ENCODE measurements at regions not wholly inside any gene's neighbourhood (a gene's known extent, or its start where the extent isn't known, plus 50 kb on each side); places are given as distances from the start of the nearest gene placed in this dataset.
A peak's percentile ranks its signal among the peaks of the same experiment; 100 is the strongest.
"Not testable (repeated sequence)": the region's sequence is repeated elsewhere in the genome, so short reads cannot be mapped to it uniquely, and the experiment has no call there.

DNA sequence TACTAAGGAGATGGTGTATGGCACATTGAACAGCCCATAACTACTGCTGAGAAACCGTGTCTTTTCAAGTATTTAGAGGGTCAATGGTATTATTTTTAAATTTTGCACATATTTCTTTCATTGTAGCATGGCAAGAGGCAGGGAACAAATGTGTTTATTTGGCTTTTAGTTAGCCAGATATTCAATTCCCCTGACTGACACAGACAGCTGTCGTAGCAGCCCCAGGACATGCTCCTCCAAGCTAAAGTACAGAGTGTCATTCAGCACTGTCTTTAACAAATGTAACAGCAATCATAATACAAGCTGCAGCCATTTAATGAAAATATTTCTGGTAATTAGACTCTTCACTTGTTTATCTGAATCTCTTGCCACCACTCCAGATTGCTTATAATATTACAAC is 687.1 kb downstream of the KLHL13 start:
- Histone ChIP-seq H3K9me3 (no peaks in the 10 kb centered on the region), H3K36me3 (ENCODE audit: low read depth) (no peaks in the 10 kb centered on the region), H3K4me1 (ENCODE audit: low read depth) (no peaks in the 10 kb centered on the region), H3K4me3 (no peak overlapping the region)
- TF ChIP-seq, protein P1, sequence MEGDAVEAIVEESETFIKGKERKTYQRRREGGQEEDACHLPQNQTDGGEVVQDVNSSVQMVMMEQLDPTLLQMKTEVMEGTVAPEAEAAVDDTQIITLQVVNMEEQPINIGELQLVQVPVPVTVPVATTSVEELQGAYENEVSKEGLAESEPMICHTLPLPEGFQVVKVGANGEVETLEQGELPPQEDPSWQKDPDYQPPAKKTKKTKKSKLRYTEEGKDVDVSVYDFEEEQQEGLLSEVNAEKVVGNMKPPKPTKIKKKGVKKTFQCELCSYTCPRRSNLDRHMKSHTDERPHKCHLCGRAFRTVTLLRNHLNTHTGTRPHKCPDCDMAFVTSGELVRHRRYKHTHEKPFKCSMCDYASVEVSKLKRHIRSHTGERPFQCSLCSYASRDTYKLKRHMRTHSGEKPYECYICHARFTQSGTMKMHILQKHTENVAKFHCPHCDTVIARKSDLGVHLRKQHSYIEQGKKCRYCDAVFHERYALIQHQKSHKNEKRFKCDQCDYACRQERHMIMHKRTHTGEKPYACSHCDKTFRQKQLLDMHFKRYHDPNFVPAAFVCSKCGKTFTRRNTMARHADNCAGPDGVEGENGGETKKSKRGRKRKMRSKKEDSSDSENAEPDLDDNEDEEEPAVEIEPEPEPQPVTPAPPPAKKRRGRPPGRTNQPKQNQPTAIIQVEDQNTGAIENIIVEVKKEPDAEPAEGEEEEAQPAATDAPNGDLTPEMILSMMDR (IDR thresholded peaks at IDR 0.05) = no peak
- intact Hi-C loops (cut with DNase I, micrococcal nuclease) = no loop called here
- no peak for ATAC-seq
- DNase-seq = no peak

DNA sequence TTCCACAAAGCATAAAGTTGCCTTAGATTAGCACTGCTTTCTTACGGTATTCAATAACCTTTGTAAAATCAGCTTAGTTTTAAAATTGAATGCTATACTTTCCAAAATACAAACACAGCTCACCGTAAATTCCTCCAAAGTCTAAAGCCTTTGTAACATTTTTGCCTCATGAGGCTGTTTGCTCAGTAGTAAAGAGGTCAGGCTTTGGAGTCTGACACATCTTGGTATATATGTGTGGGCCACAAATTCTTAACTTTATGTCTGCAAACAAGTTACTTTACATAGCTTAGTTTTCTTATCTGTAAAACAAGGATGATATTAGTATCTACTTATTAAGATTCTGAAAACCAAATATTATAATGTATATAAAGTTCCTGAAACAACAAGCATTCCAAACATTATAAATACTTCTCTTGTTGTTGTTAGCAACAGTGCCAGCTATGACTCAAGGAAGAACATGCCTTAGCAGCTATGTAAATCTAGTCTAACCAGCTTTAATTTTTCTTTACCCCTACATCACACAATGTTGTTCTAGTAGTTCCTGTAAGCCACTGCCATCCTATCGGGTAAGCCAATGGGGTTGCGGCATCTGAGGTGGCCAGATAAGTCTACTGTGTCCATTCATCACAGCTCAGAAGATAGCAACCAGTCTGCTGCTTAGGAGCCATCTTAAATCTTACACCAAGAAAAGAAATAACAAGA is 709.0 kb downstream of the KLHL13 start:
- no peaks in the 10 kb centered on the region for H3K9me3 ChIP-seq
- no peak overlapping the region for H3K4me3 ChIP-seq
- TF ChIP-seq, protein P1 (IDR thresholded peaks at IDR 0.05) = no peak
- H3K4me1 ChIP-seq (ENCODE audit: low read depth) = no peaks in the 10 kb centered on the region
- intact Hi-C loops (cut with DNase I, micrococcal nuclease) = no loop called here
- no peak for DNase-seq
- no peak for ATAC-seq
- no peaks in the 10 kb centered on the region for H3K36me3 ChIP-seq (ENCODE audit: low read depth)

DNA sequence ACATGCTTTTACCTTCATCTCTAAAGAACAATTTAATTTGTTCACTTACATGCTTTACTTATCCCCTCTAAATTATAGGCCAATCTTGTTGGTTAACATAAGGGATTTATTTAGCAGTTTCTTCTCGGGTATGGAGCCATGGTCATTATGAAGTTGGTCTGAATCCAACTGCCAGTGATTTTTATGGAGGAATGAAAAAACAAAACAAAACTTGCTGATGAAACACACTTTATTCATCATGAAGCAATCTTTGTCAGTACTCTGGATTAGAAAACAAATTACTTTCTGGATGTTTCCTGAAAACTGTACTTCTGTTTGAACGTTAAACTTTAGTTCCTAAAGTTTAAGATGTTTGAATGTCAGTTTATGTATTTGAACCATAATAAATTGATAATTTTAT is 715.8 kb downstream of the KLHL13 start:
- Histone ChIP-seq H3K9me3 (no peaks in the 10 kb centered on the region), H3K4me1 (ENCODE audit: low read depth) (no peaks in the 10 kb centered on the region), H3K4me3 (no peak overlapping the region), H3K36me3 (ENCODE audit: low read depth) (no peaks in the 10 kb centered on the region)
- ATAC-seq (no peak), DNase-seq (no peak)
- TF ChIP-seq, protein P1 (IDR thresholded peaks at IDR 0.05) = no peak
- intact Hi-C loops (cut with DNase I, micrococcal nuclease) = no loop called here

DNA sequence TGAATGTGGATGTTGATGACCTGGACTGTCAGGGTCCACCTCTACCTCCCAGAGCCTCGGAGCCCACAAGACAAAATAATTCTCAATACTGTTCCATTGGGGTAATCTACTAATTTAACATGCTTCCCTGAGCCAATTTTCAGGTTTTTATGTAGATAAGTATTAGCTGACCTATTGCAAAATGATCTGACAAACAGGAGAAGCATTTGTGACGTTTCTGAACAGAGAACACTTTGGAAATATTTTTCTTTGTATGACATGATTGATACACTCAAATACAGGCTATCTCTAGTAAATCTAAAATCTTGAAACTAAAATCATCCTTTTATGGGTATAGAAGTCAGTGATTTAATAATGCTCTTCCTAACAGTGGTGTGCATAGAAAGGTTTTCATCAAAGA is 716.6 kb downstream of the KLHL13 start:
- no peak overlapping the region for H3K4me3 ChIP-seq
- intact Hi-C loops (cut with DNase I, micrococcal nuclease) = no loop called here
- no peaks in the 10 kb centered on the region for H3K36me3 ChIP-seq (ENCODE audit: low read depth)
- ATAC-seq (no peak), DNase-seq (no peak)
- TF ChIP-seq, protein P1 (IDR thresholded peaks at IDR 0.05) = no peak
- no peaks in the 10 kb centered on the region for H3K4me1 ChIP-seq (ENCODE audit: low read depth)
- no peaks in the 10 kb centered on the region for H3K9me3 ChIP-seq

DNA sequence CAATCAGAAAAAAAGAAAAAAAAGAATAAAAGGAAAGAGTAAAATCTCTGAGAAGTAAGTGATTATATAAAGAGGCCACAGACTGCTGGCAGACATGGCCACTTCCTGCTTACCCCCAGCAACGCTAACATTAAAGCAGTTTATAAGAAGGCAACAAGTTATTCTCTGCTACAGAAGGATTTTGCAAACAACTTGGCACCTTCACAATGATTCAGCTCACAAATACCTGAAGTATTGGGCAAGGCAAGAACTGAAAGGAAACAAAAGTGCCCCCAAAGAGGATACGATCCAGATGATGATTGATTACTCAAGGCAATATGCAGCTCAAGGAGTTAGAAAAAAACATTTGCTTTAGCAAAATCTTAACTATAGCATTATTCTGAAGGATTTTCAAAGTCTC is 718.8 kb downstream of the KLHL13 start:
- ATAC-seq = no peak
- intact Hi-C loops (cut with DNase I, micrococcal nuclease) = no loop called here
- H3K4me1 ChIP-seq (ENCODE audit: low read depth) = no peaks in the 10 kb centered on the region
- H3K4me3 ChIP-seq = no peak overlapping the region
- TF ChIP-seq, protein P1 (IDR thresholded peaks at IDR 0.05) = no peak
- no peak for DNase-seq
- no peaks in the 10 kb centered on the region for H3K9me3 ChIP-seq
- no peaks in the 10 kb centered on the region for H3K36me3 ChIP-seq (ENCODE audit: low read depth)

DNA sequence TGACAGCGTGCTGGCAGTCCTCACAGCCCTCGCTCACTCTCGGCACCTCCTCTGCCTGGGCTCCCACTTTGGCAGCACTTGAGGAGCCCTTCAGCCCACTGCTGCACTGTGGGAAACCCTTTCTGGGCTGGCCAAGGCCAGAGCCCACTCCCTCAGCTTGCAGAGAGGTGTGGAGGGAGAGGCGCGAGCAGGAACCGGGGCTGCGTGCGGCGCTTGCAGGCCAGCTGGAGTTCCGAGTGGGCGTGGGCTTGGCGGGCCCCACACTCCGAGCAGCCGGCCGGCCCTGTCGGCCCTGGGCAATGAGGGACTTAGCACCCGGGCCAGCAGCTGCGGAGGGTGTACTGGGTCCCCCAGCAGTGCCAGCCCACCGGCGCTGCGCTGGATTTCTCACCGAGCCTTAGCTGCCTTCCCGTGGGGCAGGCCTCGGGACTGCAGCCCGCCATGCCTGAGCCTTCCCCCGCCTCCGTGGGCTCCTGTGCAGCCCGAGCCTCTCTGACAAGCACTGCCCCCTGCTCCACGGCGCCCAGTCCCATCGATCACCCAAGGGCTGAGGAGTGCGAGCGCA is 722.0 kb downstream of the KLHL13 start:
- H3K9me3 ChIP-seq; H3K4me1 ChIP-seq (ENCODE audit: low read depth); intact Hi-C loops (cut with DNase I, micrococcal nuclease); H3K4me3 ChIP-seq; ATAC-seq; H3K36me3 ChIP-seq (ENCODE audit: low read depth): not testable (repeated sequence)
- peak in 1 of 3 donors; percentile 38 for DNase-seq

DNA sequence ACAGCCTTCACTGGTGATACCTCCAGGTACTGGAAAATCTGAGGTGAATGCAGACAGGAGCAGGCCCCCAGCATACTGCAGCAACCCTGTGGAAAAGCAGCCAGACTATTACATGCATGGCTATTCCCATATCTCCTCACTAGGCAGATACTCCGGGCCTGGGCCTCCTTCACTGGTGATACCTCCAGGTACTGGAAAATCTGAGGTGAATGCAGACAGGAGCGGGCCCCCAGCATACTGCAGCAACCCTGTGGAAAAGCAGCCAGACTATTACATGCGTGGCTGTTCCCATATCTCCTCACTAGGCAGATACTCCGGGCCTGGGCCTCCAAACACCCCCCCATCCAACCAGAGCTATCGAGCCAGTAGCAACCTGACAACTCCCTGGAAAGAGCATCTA is 724.2 kb downstream of the KLHL13 start:
- H3K4me3 ChIP-seq; H3K4me1 ChIP-seq (ENCODE audit: low read depth); H3K9me3 ChIP-seq; ATAC-seq; intact Hi-C loops (cut with DNase I, micrococcal nuclease); H3K36me3 ChIP-seq (ENCODE audit: low read depth); DNase-seq: not testable (repeated sequence)

Data from mucosa of descending colon (tissue), 3 donors.